WTC11 (cell line): ENCODE measurements at regions not wholly inside any gene's neighbourhood (a gene's known extent, or its start where the extent isn't known, plus 50 kb on each side); places are given as distances from the start of the nearest gene placed in this dataset.

Source experiments
- CBFB ChIP-seq: sonication (generic); formaldehyde crosslinking; IDR thresholded peaks from 2 replicates; pipeline ENCODE4 v1.8.1; 2022; ENCODE audit warnings: mild to moderate bottlenecking, low read depth, missing genetic modification reagents
- ETV6 ChIP-seq: sonication (generic); formaldehyde crosslinking; IDR thresholded peaks from 2 replicates; pipeline ENCODE4 v1.8.1; 2022; ENCODE audit warnings: mild to moderate bottlenecking, missing genetic modification reagents
- FOXP1 ChIP-seq: sonication (generic); formaldehyde crosslinking; IDR thresholded peaks from 2 replicates; pipeline ENCODE4 v1.8.0; 2022; ENCODE audit warnings: missing genetic modification reagents, mild to moderate bottlenecking, moderate library complexity, borderline replicate concordance
- MAX ChIP-seq: sonication (generic); formaldehyde crosslinking; IDR thresholded peaks from 2 replicates; pipeline ENCODE4 v1.8.0; 2022; ENCODE audit warnings: mild to moderate bottlenecking, missing genetic modification reagents
- NR2C2 ChIP-seq: sonication (generic); formaldehyde crosslinking; IDR thresholded peaks from 2 replicates; pipeline ENCODE4 v1.8.0; 2022; ENCODE audit warnings: mild to moderate bottlenecking, missing genetic modification reagents
- ZNF121 ChIP-seq: sonication (generic); formaldehyde crosslinking; IDR thresholded peaks from 2 replicates; pipeline ENCODE4 v1.8.0; 2023; ENCODE audit warnings: missing genetic modification reagents
- TF ChIP-seq, protein P1 (sequence below): fragments of 250-450 bp; sonication (Bioruptor Pico); IDR thresholded peaks from 2 replicates; pipeline ENCODE4 v1.9.0; 2021; ENCODE audit warnings: mild to moderate bottlenecking
- TF ChIP-seq, protein P2 (sequence below): fragments of 200-600 bp; IDR thresholded peaks from 2 replicates; pipeline ENCODE4 v1.8.0; 2022; ENCODE audit warnings: antibody characterized with exemption
- TF ChIP-seq, protein P3 (sequence below): sonication (generic); formaldehyde crosslinking; IDR thresholded peaks from 2 replicates; pipeline ENCODE4 v1.8.0; 2023; ENCODE audit warnings: missing genetic modification reagents, mild to moderate bottlenecking, borderline replicate concordance

GRCh38 chr17:21538615-21539014, 153.7 kb upstream of the KCNJ18 start:
- TF ChIP-seq, protein P1, sequence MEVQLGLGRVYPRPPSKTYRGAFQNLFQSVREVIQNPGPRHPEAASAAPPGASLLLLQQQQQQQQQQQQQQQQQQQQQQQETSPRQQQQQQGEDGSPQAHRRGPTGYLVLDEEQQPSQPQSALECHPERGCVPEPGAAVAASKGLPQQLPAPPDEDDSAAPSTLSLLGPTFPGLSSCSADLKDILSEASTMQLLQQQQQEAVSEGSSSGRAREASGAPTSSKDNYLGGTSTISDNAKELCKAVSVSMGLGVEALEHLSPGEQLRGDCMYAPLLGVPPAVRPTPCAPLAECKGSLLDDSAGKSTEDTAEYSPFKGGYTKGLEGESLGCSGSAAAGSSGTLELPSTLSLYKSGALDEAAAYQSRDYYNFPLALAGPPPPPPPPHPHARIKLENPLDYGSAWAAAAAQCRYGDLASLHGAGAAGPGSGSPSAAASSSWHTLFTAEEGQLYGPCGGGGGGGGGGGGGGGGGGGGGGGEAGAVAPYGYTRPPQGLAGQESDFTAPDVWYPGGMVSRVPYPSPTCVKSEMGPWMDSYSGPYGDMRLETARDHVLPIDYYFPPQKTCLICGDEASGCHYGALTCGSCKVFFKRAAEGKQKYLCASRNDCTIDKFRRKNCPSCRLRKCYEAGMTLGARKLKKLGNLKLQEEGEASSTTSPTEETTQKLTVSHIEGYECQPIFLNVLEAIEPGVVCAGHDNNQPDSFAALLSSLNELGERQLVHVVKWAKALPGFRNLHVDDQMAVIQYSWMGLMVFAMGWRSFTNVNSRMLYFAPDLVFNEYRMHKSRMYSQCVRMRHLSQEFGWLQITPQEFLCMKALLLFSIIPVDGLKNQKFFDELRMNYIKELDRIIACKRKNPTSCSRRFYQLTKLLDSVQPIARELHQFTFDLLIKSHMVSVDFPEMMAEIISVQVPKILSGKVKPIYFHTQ (CRISPR knock-in tag) = no peak
- TF ChIP-seq, protein P2, sequence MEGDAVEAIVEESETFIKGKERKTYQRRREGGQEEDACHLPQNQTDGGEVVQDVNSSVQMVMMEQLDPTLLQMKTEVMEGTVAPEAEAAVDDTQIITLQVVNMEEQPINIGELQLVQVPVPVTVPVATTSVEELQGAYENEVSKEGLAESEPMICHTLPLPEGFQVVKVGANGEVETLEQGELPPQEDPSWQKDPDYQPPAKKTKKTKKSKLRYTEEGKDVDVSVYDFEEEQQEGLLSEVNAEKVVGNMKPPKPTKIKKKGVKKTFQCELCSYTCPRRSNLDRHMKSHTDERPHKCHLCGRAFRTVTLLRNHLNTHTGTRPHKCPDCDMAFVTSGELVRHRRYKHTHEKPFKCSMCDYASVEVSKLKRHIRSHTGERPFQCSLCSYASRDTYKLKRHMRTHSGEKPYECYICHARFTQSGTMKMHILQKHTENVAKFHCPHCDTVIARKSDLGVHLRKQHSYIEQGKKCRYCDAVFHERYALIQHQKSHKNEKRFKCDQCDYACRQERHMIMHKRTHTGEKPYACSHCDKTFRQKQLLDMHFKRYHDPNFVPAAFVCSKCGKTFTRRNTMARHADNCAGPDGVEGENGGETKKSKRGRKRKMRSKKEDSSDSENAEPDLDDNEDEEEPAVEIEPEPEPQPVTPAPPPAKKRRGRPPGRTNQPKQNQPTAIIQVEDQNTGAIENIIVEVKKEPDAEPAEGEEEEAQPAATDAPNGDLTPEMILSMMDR = no peak
- TF ChIP-seq FOXP1 (no peak), CBFB (CRISPR knock-in tag) (no peak), MAX (CRISPR knock-in tag) (no peak), ZNF121 (CRISPR knock-in tag) (no peak), ETV6 (CRISPR knock-in tag) (no peak), NR2C2 (CRISPR knock-in tag) (no peak)
- TF ChIP-seq, protein P3, sequence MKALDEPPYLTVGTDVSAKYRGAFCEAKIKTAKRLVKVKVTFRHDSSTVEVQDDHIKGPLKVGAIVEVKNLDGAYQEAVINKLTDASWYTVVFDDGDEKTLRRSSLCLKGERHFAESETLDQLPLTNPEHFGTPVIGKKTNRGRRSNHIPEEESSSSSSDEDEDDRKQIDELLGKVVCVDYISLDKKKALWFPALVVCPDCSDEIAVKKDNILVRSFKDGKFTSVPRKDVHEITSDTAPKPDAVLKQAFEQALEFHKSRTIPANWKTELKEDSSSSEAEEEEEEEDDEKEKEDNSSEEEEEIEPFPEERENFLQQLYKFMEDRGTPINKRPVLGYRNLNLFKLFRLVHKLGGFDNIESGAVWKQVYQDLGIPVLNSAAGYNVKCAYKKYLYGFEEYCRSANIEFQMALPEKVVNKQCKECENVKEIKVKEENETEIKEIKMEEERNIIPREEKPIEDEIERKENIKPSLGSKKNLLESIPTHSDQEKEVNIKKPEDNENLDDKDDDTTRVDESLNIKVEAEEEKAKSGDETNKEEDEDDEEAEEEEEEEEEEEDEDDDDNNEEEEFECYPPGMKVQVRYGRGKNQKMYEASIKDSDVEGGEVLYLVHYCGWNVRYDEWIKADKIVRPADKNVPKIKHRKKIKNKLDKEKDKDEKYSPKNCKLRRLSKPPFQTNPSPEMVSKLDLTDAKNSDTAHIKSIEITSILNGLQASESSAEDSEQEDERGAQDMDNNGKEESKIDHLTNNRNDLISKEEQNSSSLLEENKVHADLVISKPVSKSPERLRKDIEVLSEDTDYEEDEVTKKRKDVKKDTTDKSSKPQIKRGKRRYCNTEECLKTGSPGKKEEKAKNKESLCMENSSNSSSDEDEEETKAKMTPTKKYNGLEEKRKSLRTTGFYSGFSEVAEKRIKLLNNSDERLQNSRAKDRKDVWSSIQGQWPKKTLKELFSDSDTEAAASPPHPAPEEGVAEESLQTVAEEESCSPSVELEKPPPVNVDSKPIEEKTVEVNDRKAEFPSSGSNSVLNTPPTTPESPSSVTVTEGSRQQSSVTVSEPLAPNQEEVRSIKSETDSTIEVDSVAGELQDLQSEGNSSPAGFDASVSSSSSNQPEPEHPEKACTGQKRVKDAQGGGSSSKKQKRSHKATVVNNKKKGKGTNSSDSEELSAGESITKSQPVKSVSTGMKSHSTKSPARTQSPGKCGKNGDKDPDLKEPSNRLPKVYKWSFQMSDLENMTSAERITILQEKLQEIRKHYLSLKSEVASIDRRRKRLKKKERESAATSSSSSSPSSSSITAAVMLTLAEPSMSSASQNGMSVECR (CRISPR knock-in tag) = no peak
